GM12878 (cell line): ENCODE measurements at regions not wholly inside any gene's neighbourhood (a gene's known extent, or its start where the extent isn't known, plus 50 kb on each side); places are given as distances from the start of the nearest gene placed in this dataset.

Source experiments
- ATAC-seq: fragments of 200-7000 bp; cut with Tn5 transposase; 3 replicates; pipeline ENCODE4 v1.9.1; 2020; ENCODE audit warnings: mild to moderate bottlenecking, moderate library complexity
- BruUV-seq: library from RNA; stranded (reverse); fragments of 400-500 nt; replicated peaks from 2 replicates; lab custom pipeline; 2021; lab: Mats Ljungman, UMichigan
- CTCF ChIA-PET: fragments of 300-600 bp; sonication (Branson Sonifier 250); formaldehyde crosslinking; extraction: SDS; loops from one replicate; lab custom pipeline; 2021; ENCODE audit warnings: inconsistent platforms; lab: Yijun Ruan, JAX
- POLR2A ChIA-PET: fragments of 350-600 bp; formaldehyde crosslinking; extraction: SDS; loops from one replicate; lab custom pipeline; 2021; ENCODE audit warnings: inconsistent platforms; lab: Charles Lee
- RAD21 ChIA-PET: fragments of 300-600 bp; sonication (Branson Sonifier 250); formaldehyde crosslinking; loops from one replicate; lab custom pipeline; 2023; ENCODE audit warnings: antibody characterized with exemption; ENCODE audit not compliant: unreplicated experiment; lab: Charles Lee
- SMC1A ChIA-PET: fragments of 300-600 bp; sonication (Branson Sonifier 250); formaldehyde crosslinking; loops from one replicate; lab custom pipeline; 2023; ENCODE audit not compliant: unreplicated experiment, uncharacterized antibody; lab: Charles Lee
- DNase-seq: peaks from one replicate; pipeline ENCODE4 v3.0.0-alpha.2; 2011; ENCODE audit warnings: low read depth, low spot score
- FAIRE-seq: peaks from 3 replicates; lab custom pipeline; 2011; peaks lifted over from hg19 to GRCh38; lab: Jason Lieb, UNC
- H2AFZ ChIP-seq: 2 replicates; pipeline ENCODE4 v1.6.0; 2011; ENCODE audit warnings: low read depth, low read length, control low read depth; ENCODE audit not compliant: control insufficient read depth
- H3K27ac ChIP-seq: 2 replicates; pipeline ENCODE4 v1.5.1; 2011; ENCODE audit warnings: control low read depth; ENCODE audit not compliant: control insufficient read depth, insufficient read depth
- H3K27me3 ChIP-seq, 2 experiments: replicated peaks in 1 of 2; 2 replicates each; pipeline versions ENCODE4 v1.6.0 to v1.6.1; 2011; ENCODE audit warnings: low read length in 1 of 2; ENCODE audit not compliant: control insufficient read depth in 2 of 2, insufficient read depth in 2 of 2
- H3K36me3 ChIP-seq, 2 experiments: 2 replicates each; pipeline ENCODE4 v1.5.1; 2011; ENCODE audit warnings: low read length in 1 of 2; ENCODE audit not compliant: control insufficient read depth in 2 of 2, insufficient read depth in 2 of 2
- H3K4me1 ChIP-seq: 2 replicates; pipeline ENCODE4 v1.6.1; 2011; ENCODE audit warnings: mild to moderate bottlenecking, low read length, moderate library complexity, mixed read lengths; ENCODE audit not compliant: control insufficient read depth, insufficient read depth
- H3K4me2 ChIP-seq: 2 replicates; pipeline ENCODE4 v1.6.0; 2011; ENCODE audit warnings: control low read depth; ENCODE audit not compliant: control insufficient read depth, insufficient read depth
- H3K4me3 ChIP-seq: fragments of 200-600 bp; sonication (generic); 2 replicates; pipeline ENCODE4 v1.5.1; 2016
- H3K79me2 ChIP-seq: 2 replicates; pipeline ENCODE4 v1.6.0; 2011; ENCODE audit warnings: low read length; ENCODE audit not compliant: control insufficient read depth, insufficient read depth
- H3K9ac ChIP-seq: 2 replicates; pipeline ENCODE4 v1.8.0; 2011; ENCODE audit warnings: low read length, control low read depth, mixed read lengths; ENCODE audit not compliant: control insufficient read depth, insufficient read depth
- H3K9me3 ChIP-seq: replicated peaks from 3 replicates; pipeline ENCODE4 v1.5.1; 2011; ENCODE audit warnings: mild to moderate bottlenecking, low read length; ENCODE audit not compliant: control insufficient read depth, insufficient read depth
- H4K20me1 ChIP-seq: 2 replicates; pipeline ENCODE4 v1.6.0; 2011; ENCODE audit not compliant: control insufficient read depth, insufficient read depth
- CREM ChIP-seq: IDR thresholded peaks from 2 replicates; pipeline ENCODE4 v1.6.1; 2014; ENCODE audit warnings: antibody characterized with exemption, low read depth
- CUX1 ChIP-seq: IDR thresholded peaks from 2 replicates; pipeline ENCODE4 v1.6.1; 2012; ENCODE audit warnings: improper control_type of control experiment, low read depth, low read length; ENCODE audit not compliant: insufficient replicate concordance
- ELK1 ChIP-seq: IDR thresholded peaks from 2 replicates; pipeline ENCODE4 v1.6.1; 2012; ENCODE audit warnings: low read depth, low read length, improper control_type of control experiment
- HSF1 ChIP-seq: fragments of 150-350 bp; IDR thresholded peaks from 2 replicates; pipeline ENCODE4 v1.6.1; 2014; ENCODE audit warnings: mild to moderate bottlenecking, low read depth, low read length
- RCOR1 ChIP-seq: conservative IDR thresholded peaks from 2 replicates; pipeline ENCODE4 v1.6.1; 2012; ENCODE audit warnings: low read depth, low read length, improper control_type of control experiment
- SPI1 ChIP-seq: IDR thresholded peaks from 2 replicates; pipeline ENCODE4 v1.6.1; 2011; ENCODE audit warnings: low read depth, mild to moderate bottlenecking, low read length, moderate library complexity, borderline replicate concordance; ENCODE audit not compliant: insufficient read depth
- SRF ChIP-seq, 2 experiments: IDR thresholded peaks; 2 replicates each; pipeline ENCODE4 v1.6.1; 2011; ENCODE audit warnings: low read depth in 2 of 2, low read length in 2 of 2, mild to moderate bottlenecking in 1 of 2, moderate library complexity in 1 of 2
- ZBTB11 ChIP-seq: fragments of 450-650 bp; formaldehyde crosslinking; IDR thresholded peaks from 2 replicates; pipeline ENCODE4 v1.5.0; 2022; ENCODE audit warnings: mild to moderate bottlenecking, missing genetic modification characterization
- ZBTB33 ChIP-seq: fragments of 450-650 bp; IDR thresholded peaks from 2 replicates; pipeline ENCODE4 v1.6.1; 2017; ENCODE audit warnings: mild to moderate bottlenecking
- WGBS: methylation state at CpG from one replicate; pipeline ENCODE4 v1.1.6; 2016; ENCODE audit warnings: low lambda C conversion rate; ENCODE audit not compliant: insufficient replicate concordance, insufficient coverage; ENCODE audit errors: missing lambda C conversion rate; 5-methylcytosine and 5-hydroxymethylcytosine counted together
- in situ Hi-C: fragments of 300-500 bp; cut with MboI; formaldehyde crosslinking; loops from 9 replicates; pipeline ENCODE4 v1.14.3; 2018; ENCODE audit warnings: mixed read lengths
- intact Hi-C: fragments of 100-400 bp; cut with micrococcal nuclease; formaldehyde crosslinking; loops from one replicate; pipeline ENCODE4 v1.14.2; 2022; ENCODE audit not compliant: unreplicated experiment

GRCh38 chr10:6771331-6771730 is 191.3 kb upstream of the PRKCQ start (continued):
- TF ChIP-seq CUX1 (no peak), ELK1 (no peak)

GRCh38 chr10:6770846-6771245 is 190.8 kb upstream of the PRKCQ start:
- Histone ChIP-seq H3K79me2 (no peaks in the 10 kb centered on the region), H4K20me1 (no peaks in the 10 kb centered on the region), H3K27ac (no peak overlapping the region), H3K36me3 (no peaks in the 10 kb centered on the region), H3K9ac (no peak overlapping the region), H3K27me3 (no peaks in the 10 kb centered on the region; a peak in 1 of 4 replicates), H3K9me3 (peaks cover 8% of the 10 kb centered on the region; the same call in 2 of the 3 replicates), H3K4me3 (no peak overlapping the region), H3K4me1 (peaks cover 3% of the 10 kb centered on the region; the same call in 1 of the 2 replicates), H2AFZ (no peak overlapping the region), H3K4me2 (no peak overlapping the region)
- FAIRE-seq (no peak), ATAC-seq (no peak), DNase-seq (no peak)
- 60% methylated on average over 6 of the region's 6 CpGs for WGBS
- RAD21 ChIA-PET = no interaction called here
- CTCF ChIA-PET = no interaction called here
- SMC1A ChIA-PET = no interaction called here
- POLR2A ChIA-PET = no interaction called here
- intact Hi-C loops = no loop called here
- in situ Hi-C loops = no loop called here
- BruUV-seq = no TSS peak
- TF ChIP-seq HSF1 (no peak), ZBTB33 (no peak), SRF (IDR thresholded peaks at IDR 0.05; ENCODE audit: low read depth in 2 of 2, low read length in 2 of 2) (no peak), RCOR1 (no peak), SPI1 (no peak), ZBTB11 (no peak), CREM (no peak)
